ENCODE measurements at regions not wholly inside any gene's neighbourhood (a gene's known extent, or its start where the extent isn't known, plus 50 kb on each side); places are given as distances from the start of the nearest gene placed in this dataset.

GRCh38 chr10:4066581-4067390, 281.8 kb upstream of the KLF6 start:
- TF ChIP-seq, protein P1, sequence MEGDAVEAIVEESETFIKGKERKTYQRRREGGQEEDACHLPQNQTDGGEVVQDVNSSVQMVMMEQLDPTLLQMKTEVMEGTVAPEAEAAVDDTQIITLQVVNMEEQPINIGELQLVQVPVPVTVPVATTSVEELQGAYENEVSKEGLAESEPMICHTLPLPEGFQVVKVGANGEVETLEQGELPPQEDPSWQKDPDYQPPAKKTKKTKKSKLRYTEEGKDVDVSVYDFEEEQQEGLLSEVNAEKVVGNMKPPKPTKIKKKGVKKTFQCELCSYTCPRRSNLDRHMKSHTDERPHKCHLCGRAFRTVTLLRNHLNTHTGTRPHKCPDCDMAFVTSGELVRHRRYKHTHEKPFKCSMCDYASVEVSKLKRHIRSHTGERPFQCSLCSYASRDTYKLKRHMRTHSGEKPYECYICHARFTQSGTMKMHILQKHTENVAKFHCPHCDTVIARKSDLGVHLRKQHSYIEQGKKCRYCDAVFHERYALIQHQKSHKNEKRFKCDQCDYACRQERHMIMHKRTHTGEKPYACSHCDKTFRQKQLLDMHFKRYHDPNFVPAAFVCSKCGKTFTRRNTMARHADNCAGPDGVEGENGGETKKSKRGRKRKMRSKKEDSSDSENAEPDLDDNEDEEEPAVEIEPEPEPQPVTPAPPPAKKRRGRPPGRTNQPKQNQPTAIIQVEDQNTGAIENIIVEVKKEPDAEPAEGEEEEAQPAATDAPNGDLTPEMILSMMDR (IDR thresholded peaks at IDR 0.05; ENCODE audit: poor library complexity), result no peak
- TF ChIP-seq EZH2 (IDR thresholded peaks at IDR 0.05; ENCODE audit: borderline replicate concordance) (no peak), EZH2phosphoT487 (IDR thresholded peaks at IDR 0.05; ENCODE audit: low read depth, severe bottlenecking, unreplicated experiment) (no peak)
